Upper lobe of left lung (tissue), 4 donors: ENCODE measurements at regions not wholly inside any gene's neighbourhood (a gene's known extent, or its start where the extent isn't known, plus 50 kb on each side); places are given as distances from the start of the nearest gene placed in this dataset.

Experiments
- POLR2A ChIP-seq, 4 donors: fragments of 450-650 bp; IDR thresholded peaks; one replicate each; pipeline ENCODE4 v1.5.1; 2016 to 2017; ENCODE audit warnings: antibody characterized with exemption in 4 of 4, mild to moderate bottlenecking in 2 of 4
- POLR2AphosphoS5 ChIP-seq, 2 donors: sonication (generic); formaldehyde crosslinking; IDR thresholded peaks; one replicate each; pipeline ENCODE4 v1.5.1; 2017; ENCODE audit warnings: antibody characterized with exemption in 2 of 2
- TF ChIP-seq, protein P1 (sequence below), 6 experiments: fragments of 450-650 bp in 4 of 6; fragments of 200-600 bp in 2 of 6; sonication (generic) in 2 of 6; IDR thresholded peaks; one replicate each; pipeline ENCODE4 v1.5.1; 2016 to 2019; ENCODE audit warnings: antibody characterized with exemption in 6 of 6

DNA sequence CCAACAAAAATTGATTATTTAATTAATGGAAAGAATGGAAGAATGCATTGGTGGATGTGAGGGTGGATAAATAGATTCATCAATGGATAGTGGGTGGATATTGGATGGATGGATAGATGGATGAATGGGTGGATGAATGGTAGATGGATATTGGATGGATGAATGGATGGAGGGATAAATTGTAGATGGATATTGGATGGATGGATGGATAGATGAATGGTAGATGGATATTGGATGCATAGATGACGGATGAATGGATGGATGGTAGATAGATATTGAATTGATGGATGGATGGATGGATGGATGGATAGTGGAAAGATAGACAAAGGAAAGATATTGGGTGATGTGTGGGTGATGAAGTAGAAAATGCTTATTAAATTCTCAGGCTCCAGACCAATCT is 123.6 kb upstream of the KAZN start:
- no peak for TF ChIP-seq POLR2A (IDR thresholded peaks at IDR 0.05)
- TF ChIP-seq, protein P1, sequence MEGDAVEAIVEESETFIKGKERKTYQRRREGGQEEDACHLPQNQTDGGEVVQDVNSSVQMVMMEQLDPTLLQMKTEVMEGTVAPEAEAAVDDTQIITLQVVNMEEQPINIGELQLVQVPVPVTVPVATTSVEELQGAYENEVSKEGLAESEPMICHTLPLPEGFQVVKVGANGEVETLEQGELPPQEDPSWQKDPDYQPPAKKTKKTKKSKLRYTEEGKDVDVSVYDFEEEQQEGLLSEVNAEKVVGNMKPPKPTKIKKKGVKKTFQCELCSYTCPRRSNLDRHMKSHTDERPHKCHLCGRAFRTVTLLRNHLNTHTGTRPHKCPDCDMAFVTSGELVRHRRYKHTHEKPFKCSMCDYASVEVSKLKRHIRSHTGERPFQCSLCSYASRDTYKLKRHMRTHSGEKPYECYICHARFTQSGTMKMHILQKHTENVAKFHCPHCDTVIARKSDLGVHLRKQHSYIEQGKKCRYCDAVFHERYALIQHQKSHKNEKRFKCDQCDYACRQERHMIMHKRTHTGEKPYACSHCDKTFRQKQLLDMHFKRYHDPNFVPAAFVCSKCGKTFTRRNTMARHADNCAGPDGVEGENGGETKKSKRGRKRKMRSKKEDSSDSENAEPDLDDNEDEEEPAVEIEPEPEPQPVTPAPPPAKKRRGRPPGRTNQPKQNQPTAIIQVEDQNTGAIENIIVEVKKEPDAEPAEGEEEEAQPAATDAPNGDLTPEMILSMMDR (IDR thresholded peaks at IDR 0.05) = no peak
- TF ChIP-seq POLR2AphosphoS5 (IDR thresholded peaks at IDR 0.05) = no peak
